Astrocyte of the hippocampus (primary cell): ENCODE measurements at regions not wholly inside any gene's neighbourhood (a gene's known extent, or its start where the extent isn't known, plus 50 kb on each side); places are given as distances from the start of the nearest gene placed in this dataset.
"Not testable (repeated sequence)": the region's sequence is repeated elsewhere in the genome, so short reads cannot be mapped to it uniquely, and the experiment has no call there.

Experiments used
- DNase-seq: peaks from one replicate; pipeline ENCODE4 v3.0.0; 2011; ENCODE audit warnings: low read depth, low spot score

- DNase-seq, result peak; percentile 4
Measured at GRCh38 chr2:91839904-91840868, 3031.0 kb upstream of the TEKT4 start.

- DNase-seq, result not testable (repeated sequence)
Measured at GRCh38 chr2:91842264-91842663, 3029.0 kb upstream of the TEKT4 start.

- DNase-seq, result not testable (repeated sequence)
Measured at GRCh38 chr2:91842913-91843312, 3028.3 kb upstream of the TEKT4 start.

GRCh38 chr2:91843723-91844450 lies 3027.3 kb upstream of the TEKT4 start:
- not testable (repeated sequence) for DNase-seq

- DNase-seq, result not testable (repeated sequence)
Measured at GRCh38 chr2:91844451-91844825, 3026.8 kb upstream of the TEKT4 start.

- DNase-seq, result not testable (repeated sequence)
Measured at GRCh38 chr2:91846388-91846787, 3024.8 kb upstream of the TEKT4 start.

GRCh38 chr2:91851689-91852420 lies 3019.4 kb upstream of the TEKT4 start:
- not testable (repeated sequence) for DNase-seq

GRCh38 chr2:91856971-91857370 lies 3014.3 kb upstream of the TEKT4 start:
- not testable (repeated sequence) for DNase-seq

GRCh38 chr2:91857711-91858110 lies 3013.5 kb upstream of the TEKT4 start:
- DNase-seq, result not testable (repeated sequence)

- not testable (repeated sequence) for DNase-seq
Measured at GRCh38 chr2:91871716-91872115, 2999.5 kb upstream of the TEKT4 start.

GRCh38 chr2:91873416-91873815 lies 2997.8 kb upstream of the TEKT4 start:
- DNase-seq, result not testable (repeated sequence)

- DNase-seq, result not testable (repeated sequence)
Measured at GRCh38 chr2:91877658-91878210, 2993.5 kb upstream of the TEKT4 start.

- DNase-seq, result not testable (repeated sequence)
Measured at GRCh38 chr2:91895091-91895490, 2976.1 kb upstream of the TEKT4 start.

GRCh38 chr2:91917602-91918001 lies 2953.6 kb upstream of the TEKT4 start:
- DNase-seq, result not testable (repeated sequence)
